GM12872 (cell line): ENCODE measurements at regions not wholly inside any gene's neighbourhood (a gene's known extent, or its start where the extent isn't known, plus 50 kb on each side); places are given as distances from the start of the nearest gene placed in this dataset.

Source experiments
- TF ChIP-seq, protein P1 (sequence below): IDR thresholded peaks from 3 replicates; pipeline ENCODE4 v1.5.1; 2011; ENCODE audit warnings: low read depth, mild to moderate bottlenecking, low read length, moderate library complexity; ENCODE audit not compliant: insufficient read depth

GRCh38 chr10:10499839-10500238 lies 517.8 kb upstream of the CELF2 start:
- TF ChIP-seq, protein P1, sequence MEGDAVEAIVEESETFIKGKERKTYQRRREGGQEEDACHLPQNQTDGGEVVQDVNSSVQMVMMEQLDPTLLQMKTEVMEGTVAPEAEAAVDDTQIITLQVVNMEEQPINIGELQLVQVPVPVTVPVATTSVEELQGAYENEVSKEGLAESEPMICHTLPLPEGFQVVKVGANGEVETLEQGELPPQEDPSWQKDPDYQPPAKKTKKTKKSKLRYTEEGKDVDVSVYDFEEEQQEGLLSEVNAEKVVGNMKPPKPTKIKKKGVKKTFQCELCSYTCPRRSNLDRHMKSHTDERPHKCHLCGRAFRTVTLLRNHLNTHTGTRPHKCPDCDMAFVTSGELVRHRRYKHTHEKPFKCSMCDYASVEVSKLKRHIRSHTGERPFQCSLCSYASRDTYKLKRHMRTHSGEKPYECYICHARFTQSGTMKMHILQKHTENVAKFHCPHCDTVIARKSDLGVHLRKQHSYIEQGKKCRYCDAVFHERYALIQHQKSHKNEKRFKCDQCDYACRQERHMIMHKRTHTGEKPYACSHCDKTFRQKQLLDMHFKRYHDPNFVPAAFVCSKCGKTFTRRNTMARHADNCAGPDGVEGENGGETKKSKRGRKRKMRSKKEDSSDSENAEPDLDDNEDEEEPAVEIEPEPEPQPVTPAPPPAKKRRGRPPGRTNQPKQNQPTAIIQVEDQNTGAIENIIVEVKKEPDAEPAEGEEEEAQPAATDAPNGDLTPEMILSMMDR: no peak

GRCh38 chr10:10500937-10501336 lies 516.7 kb upstream of the CELF2 start:
- TF ChIP-seq, protein P1: no peak

- TF ChIP-seq, protein P1: no peak
Measured at GRCh38 chr10:10503772-10504171, 513.9 kb upstream of the CELF2 start.

DNA sequence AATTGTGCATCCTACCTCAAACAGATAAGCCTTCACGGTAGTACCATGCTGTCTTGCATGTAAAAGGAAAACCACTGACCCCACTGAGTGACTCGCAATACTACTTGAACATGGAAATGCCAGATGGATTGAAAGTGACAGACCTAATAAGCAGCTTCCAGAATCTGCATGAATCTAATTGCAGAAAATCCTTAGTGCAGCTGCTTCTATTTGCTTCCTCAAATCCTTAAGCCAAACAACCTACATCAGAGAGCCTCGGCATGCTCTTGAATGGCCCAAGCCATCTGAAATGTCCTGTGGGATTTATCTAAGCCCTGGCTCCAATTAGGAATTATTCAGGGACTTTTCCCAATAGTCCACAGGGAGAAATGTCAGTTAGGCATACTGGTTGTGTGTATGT lies 509.5 kb upstream of the CELF2 start:
- TF ChIP-seq, protein P1: no peak

DNA sequence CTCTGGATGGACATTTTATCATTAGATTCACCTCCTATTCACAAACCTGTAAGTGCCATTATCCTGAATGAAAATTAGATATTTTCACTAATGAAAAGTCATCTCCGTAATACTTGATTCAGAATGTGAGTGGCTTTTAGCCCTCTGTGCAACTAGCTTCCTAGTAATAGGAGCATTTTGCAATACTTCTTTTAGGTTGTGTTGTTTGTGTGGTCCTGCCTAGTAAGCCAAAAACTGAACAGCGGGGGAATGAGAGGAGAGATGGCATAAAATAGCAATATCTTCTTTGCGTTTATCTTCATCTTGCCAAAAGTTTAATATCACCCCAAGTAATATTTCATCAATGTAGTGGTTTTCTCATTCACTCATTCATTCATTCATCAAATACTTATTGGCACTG lies 507.5 kb upstream of the CELF2 start:
- TF ChIP-seq, protein P1: no peak

- TF ChIP-seq, protein P1: no peak
Measured at GRCh38 chr10:10513067-10513466, 504.6 kb upstream of the CELF2 start.

DNA sequence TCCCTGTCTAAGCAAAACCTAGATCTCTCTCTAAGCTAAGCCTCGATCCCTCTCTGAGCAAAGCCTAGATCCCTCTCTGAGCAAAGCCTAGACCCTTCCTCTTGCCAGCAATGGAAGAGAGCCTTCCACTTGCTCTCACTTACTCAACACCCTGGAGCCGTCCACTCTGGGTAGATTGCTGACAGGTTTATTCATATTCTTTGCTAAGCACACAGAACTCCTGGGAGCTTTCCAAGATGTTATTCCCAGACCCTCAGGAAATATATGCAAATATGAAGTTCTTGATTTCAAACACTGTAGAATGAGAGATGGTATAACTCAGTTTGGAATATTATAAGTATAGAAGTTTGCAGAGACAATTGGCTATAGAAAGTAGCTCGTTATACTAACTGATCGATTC lies 503.8 kb upstream of the CELF2 start:
- TF ChIP-seq, protein P1: no peak

DNA sequence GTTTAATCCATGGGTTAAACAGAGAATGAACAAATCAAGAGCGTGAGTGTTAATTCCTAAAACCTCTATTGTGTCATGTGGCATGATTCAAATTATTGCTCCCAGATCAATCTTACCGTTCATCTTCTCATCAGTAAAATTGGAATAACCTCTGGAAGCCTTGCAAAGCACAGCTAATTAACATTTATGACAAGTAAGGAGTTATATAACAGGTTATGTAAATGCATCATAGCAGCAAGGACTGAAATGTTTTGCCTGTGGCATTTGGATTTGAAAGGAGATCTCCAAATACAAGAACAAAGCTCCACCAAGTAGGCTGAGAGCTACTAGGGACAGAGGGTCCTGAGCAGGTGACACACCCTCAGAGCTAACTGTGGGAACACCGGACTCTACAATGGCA lies 502.9 kb upstream of the CELF2 start:
- TF ChIP-seq, protein P1: no peak
